Liver (tissue), 7 donors: ENCODE measurements at regions not wholly inside any gene's neighbourhood (a gene's known extent, or its start where the extent isn't known, plus 50 kb on each side); places are given as distances from the start of the nearest gene placed in this dataset.

Source experiments
- DNase-seq: peaks from one replicate; pipeline ENCODE4 v3.0.0-alpha.2; 2017; ENCODE audit warnings: low spot score
- H3K27ac ChIP-seq, 2 donors: one replicate each; pipeline ENCODE4 v1.7.0; 2013; ENCODE audit warnings: inconsistent platforms in 2 of 2, low read length in 2 of 2, control low read depth in 1 of 2, low read depth in 1 of 2, mild to moderate bottlenecking in 1 of 2
- H3K27me3 ChIP-seq, 4 donors: one replicate each; pipeline versions ENCODE4 v1.6.1 to v1.7.0; 2013; ENCODE audit warnings: low read length in 3 of 4, inconsistent platforms in 1 of 4, mild to moderate bottlenecking in 1 of 4, moderate library complexity in 1 of 4; ENCODE audit not compliant: control insufficient read depth in 4 of 4, insufficient read depth in 4 of 4
- H3K36me3 ChIP-seq, 4 donors: one replicate each; pipeline versions ENCODE4 v1.6.1 to v1.7.0; 2013; ENCODE audit warnings: low read length in 3 of 4, mild to moderate bottlenecking in 3 of 4, low read depth in 1 of 4, moderate library complexity in 1 of 4; ENCODE audit not compliant: control insufficient read depth in 4 of 4, insufficient read depth in 3 of 4
- H3K4me1 ChIP-seq, 4 donors: one replicate each; pipeline versions ENCODE4 v1.6.1 to v1.7.0; 2013; ENCODE audit warnings: low read length in 3 of 4, mild to moderate bottlenecking in 3 of 4, moderate library complexity in 1 of 4; ENCODE audit not compliant: control insufficient read depth in 4 of 4, insufficient read depth in 4 of 4
- H3K4me3 ChIP-seq, 3 donors: one replicate each; pipeline versions ENCODE4 v1.6.1 to v1.7.0; 2013; ENCODE audit warnings: low read length in 3 of 3, control low read depth in 1 of 3, low read depth in 1 of 3, mild to moderate bottlenecking in 1 of 3
- H3K9ac ChIP-seq, 2 donors: one replicate each; pipeline ENCODE4 v1.7.0; 2013; ENCODE audit warnings: low read length in 2 of 2, mild to moderate bottlenecking in 2 of 2, moderate library complexity in 2 of 2, control low read depth in 1 of 2, low read depth in 1 of 2
- H3K9me3 ChIP-seq, 4 donors: one replicate each; pipeline versions ENCODE4 v1.6.1 to v1.7.0; 2013; ENCODE audit warnings: low read length in 3 of 4; ENCODE audit not compliant: control insufficient read depth in 4 of 4
- EGR1 ChIP-seq, 2 donors: IDR thresholded peaks; 2 replicates each; pipeline ENCODE4 v1.6.1; 2016 to 2018; ENCODE audit warnings: antibody characterized with exemption in 2 of 2, low read depth in 2 of 2
- FOXA2 ChIP-seq: IDR thresholded peaks from 2 replicates; pipeline ENCODE4 v1.6.1; 2016; ENCODE audit warnings: antibody characterized with exemption
- HNF4A ChIP-seq, 2 donors: conservative IDR thresholded peaks; 2 replicates each; pipeline ENCODE4 v1.6.1; 2016; ENCODE audit warnings: antibody characterized with exemption in 2 of 2, mild to moderate bottlenecking in 2 of 2
- HNF4G ChIP-seq: IDR thresholded peaks from 2 replicates; pipeline ENCODE4 v1.6.1; 2016; ENCODE audit warnings: antibody characterized with exemption
- JUND ChIP-seq, 2 donors: IDR thresholded peaks; 2 replicates each; pipeline ENCODE4 v1.6.1; 2016; ENCODE audit warnings: antibody characterized with exemption in 2 of 2
- MAX ChIP-seq: IDR thresholded peaks from 2 replicates; pipeline ENCODE4 v1.6.1; 2016; ENCODE audit warnings: antibody characterized with exemption
- NR2F2 ChIP-seq: IDR thresholded peaks from 2 replicates; pipeline ENCODE4 v1.6.1; 2016; ENCODE audit warnings: antibody characterized with exemption
- RAD21 ChIP-seq, 2 donors: IDR thresholded peaks; 2 replicates each; pipeline ENCODE4 v1.6.1; 2016; ENCODE audit warnings: antibody characterized with exemption in 2 of 2, mild to moderate bottlenecking in 2 of 2
- RXRA ChIP-seq, 2 donors: IDR thresholded peaks; 2 replicates each; pipeline ENCODE4 v1.6.1; 2017 to 2018; ENCODE audit warnings: antibody characterized with exemption in 2 of 2, mild to moderate bottlenecking in 1 of 2
- TAF1 ChIP-seq: conservative IDR thresholded peaks from 2 replicates; pipeline ENCODE4 v1.6.1; 2016; ENCODE audit warnings: antibody characterized with exemption, mild to moderate bottlenecking
- whole genome bisulfite sequencing: extraction: QIAGEN DNeasy Blood & Tissue Kit; methylation state at CpG from one replicate; pipeline ENCODE4 v1.1.7; 2013; 5-methylcytosine and 5-hydroxymethylcytosine counted together
- TF ChIP-seq, protein P1 (sequence below): IDR thresholded peaks from 2 replicates; pipeline ENCODE4 v1.6.1; 2016; ENCODE audit warnings: antibody characterized with exemption, mild to moderate bottlenecking
- TF ChIP-seq, protein P2 (sequence below): IDR thresholded peaks from 2 replicates; pipeline ENCODE4 v1.6.1; 2016; ENCODE audit warnings: antibody characterized with exemption
- donor health status: healthy.
- donor health status: healthy.
- donor health status: healthy.
- donor health status: healthy.

DNA sequence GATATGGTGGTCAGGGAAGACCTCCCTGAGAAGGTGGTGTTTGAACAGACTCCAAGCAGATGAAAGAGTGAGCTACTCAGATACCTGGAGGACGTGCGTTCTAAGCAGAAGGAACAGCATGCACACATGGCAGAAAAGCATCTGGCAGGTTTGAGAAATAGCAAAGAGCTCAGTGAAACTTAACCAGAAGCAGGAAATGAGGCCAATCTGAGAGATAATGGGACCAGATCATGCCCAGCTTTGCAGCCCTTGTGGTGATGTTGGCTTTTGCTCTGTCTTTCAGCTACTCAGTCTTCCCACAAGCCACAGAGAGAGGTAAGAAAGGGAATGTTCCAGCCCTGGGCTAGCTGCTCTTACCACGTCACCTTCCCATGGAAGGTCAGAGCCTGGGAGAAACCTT lies 176.3 kb upstream of the GSC start:
- no peak for TF ChIP-seq HNF4G
- no peak for TF ChIP-seq RXRA (IDR thresholded peaks at IDR 0.05)
- no peak for TF ChIP-seq TAF1
- TF ChIP-seq FOXA2, result no peak
- TF ChIP-seq RAD21 (IDR thresholded peaks at IDR 0.05), result no peak
- TF ChIP-seq HNF4A (conservative IDR thresholded peaks at IDR 0.05), result no peak
- no peak for TF ChIP-seq JUND (IDR thresholded peaks at IDR 0.05)
- TF ChIP-seq NR2F2, result no peak
- no peak for TF ChIP-seq EGR1 (IDR thresholded peaks at IDR 0.05; ENCODE audit: low read depth in 2 of 2)
- TF ChIP-seq, protein P1, sequence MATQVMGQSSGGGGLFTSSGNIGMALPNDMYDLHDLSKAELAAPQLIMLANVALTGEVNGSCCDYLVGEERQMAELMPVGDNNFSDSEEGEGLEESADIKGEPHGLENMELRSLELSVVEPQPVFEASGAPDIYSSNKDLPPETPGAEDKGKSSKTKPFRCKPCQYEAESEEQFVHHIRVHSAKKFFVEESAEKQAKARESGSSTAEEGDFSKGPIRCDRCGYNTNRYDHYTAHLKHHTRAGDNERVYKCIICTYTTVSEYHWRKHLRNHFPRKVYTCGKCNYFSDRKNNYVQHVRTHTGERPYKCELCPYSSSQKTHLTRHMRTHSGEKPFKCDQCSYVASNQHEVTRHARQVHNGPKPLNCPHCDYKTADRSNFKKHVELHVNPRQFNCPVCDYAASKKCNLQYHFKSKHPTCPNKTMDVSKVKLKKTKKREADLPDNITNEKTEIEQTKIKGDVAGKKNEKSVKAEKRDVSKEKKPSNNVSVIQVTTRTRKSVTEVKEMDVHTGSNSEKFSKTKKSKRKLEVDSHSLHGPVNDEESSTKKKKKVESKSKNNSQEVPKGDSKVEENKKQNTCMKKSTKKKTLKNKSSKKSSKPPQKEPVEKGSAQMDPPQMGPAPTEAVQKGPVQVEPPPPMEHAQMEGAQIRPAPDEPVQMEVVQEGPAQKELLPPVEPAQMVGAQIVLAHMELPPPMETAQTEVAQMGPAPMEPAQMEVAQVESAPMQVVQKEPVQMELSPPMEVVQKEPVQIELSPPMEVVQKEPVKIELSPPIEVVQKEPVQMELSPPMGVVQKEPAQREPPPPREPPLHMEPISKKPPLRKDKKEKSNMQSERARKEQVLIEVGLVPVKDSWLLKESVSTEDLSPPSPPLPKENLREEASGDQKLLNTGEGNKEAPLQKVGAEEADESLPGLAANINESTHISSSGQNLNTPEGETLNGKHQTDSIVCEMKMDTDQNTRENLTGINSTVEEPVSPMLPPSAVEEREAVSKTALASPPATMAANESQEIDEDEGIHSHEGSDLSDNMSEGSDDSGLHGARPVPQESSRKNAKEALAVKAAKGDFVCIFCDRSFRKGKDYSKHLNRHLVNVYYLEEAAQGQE, result no peak
- TF ChIP-seq, protein P2, sequence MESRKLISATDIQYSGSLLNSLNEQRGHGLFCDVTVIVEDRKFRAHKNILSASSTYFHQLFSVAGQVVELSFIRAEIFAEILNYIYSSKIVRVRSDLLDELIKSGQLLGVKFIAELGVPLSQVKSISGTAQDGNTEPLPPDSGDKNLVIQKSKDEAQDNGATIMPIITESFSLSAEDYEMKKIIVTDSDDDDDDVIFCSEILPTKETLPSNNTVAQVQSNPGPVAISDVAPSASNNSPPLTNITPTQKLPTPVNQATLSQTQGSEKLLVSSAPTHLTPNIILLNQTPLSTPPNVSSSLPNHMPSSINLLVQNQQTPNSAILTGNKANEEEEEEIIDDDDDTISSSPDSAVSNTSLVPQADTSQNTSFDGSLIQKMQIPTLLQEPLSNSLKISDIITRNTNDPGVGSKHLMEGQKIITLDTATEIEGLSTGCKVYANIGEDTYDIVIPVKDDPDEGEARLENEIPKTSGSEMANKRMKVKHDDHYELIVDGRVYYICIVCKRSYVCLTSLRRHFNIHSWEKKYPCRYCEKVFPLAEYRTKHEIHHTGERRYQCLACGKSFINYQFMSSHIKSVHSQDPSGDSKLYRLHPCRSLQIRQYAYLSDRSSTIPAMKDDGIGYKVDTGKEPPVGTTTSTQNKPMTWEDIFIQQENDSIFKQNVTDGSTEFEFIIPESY, result no peak
- no peak for TF ChIP-seq MAX
- H3K4me3 ChIP-seq, result no peak overlapping the region
- H3K9ac ChIP-seq, result no peak overlapping the region
- no peaks in the 10 kb centered on the region for H3K27me3 ChIP-seq
- no peak for DNase-seq
- no peaks in the 10 kb centered on the region for H3K4me1 ChIP-seq
- H3K27ac ChIP-seq, result no peak overlapping the region
- no peaks in the 10 kb centered on the region for H3K36me3 ChIP-seq
- 80% methylated on average over 3 of the region's 3 CpGs for WGBS
- no peaks in the 10 kb centered on the region for H3K9me3 ChIP-seq

- Histone ChIP-seq H3K27me3 (no peaks in the 10 kb centered on the region), H3K36me3 (no peaks in the 10 kb centered on the region), H3K4me3 (no peak overlapping the region), H3K4me1 (no peaks in the 10 kb centered on the region), H3K27ac (no peak overlapping the region), H3K9me3 (no peaks in the 10 kb centered on the region), H3K9ac (no peak overlapping the region)
- WGBS, result 84% methylated on average over 8 of the region's 8 CpGs
- TF ChIP-seq EGR1 (IDR thresholded peaks at IDR 0.05; ENCODE audit: low read depth in 2 of 2) (no peak), TAF1 (no peak), MAX (no peak)
- TF ChIP-seq, protein P1, result no peak
- no peak for DNase-seq
Measured at GRCh38 chr14:94945615-94946014, 175.7 kb upstream of the GSC start.
